NCI-H2081 (cell line): ENCODE measurements at regions not wholly inside any gene's neighbourhood (a gene's known extent, or its start where the extent isn't known, plus 50 kb on each side); places are given as distances from the start of the nearest gene placed in this dataset.
A peak's percentile ranks its signal among the peaks of the same experiment; 100 is the strongest.

Experiments used
- DNase-seq, 2 experiments: peaks; one replicate each; lab custom pipeline; 2025; lab: John Stamatoyannopoulos, UW

- DNase-seq: no peak
Observed at GRCh38 chr3:27591312-27592210, 107.4 kb upstream of the SLC4A7 start.

GRCh38 chr3:27590437-27591298, 106.5 kb upstream of the SLC4A7 start:
- no peak for DNase-seq

GRCh38 chr3:27589795-27590194, 105.6 kb upstream of the SLC4A7 start:
- DNase-seq: no peak

GRCh38 chr3:27585429-27585828, 101.2 kb upstream of the SLC4A7 start:
- DNase-seq: no peak

- no peak for DNase-seq
Observed at GRCh38 chr3:27584874-27585273, 100.7 kb upstream of the SLC4A7 start.

GRCh38 chr3:27581852-27582251, 97.7 kb upstream of the SLC4A7 start:
- DNase-seq: no peak

- no peak for DNase-seq
Observed at GRCh38 chr3:27578032-27578431, 93.8 kb upstream of the SLC4A7 start.

GRCh38 chr3:27577504-27577903, 93.3 kb upstream of the SLC4A7 start:
- DNase-seq: no peak

GRCh38 chr3:27576171-27576570, 92.0 kb upstream of the SLC4A7 start:
- DNase-seq: no peak

GRCh38 chr3:27575499-27575898, 91.3 kb upstream of the SLC4A7 start:
- no peak for DNase-seq

- no peak for DNase-seq
Observed at GRCh38 chr3:27574438-27574795, 90.2 kb upstream of the SLC4A7 start.

GRCh38 chr3:27573780-27574437, 89.7 kb upstream of the SLC4A7 start:
- DNase-seq: no peak

- DNase-seq: no peak
Observed at GRCh38 chr3:27573138-27573537, 89.0 kb upstream of the SLC4A7 start.

- DNase-seq: no peak
Observed at GRCh38 chr3:27571345-27571744, 87.2 kb upstream of the SLC4A7 start.

GRCh38 chr3:27570421-27571106, 86.4 kb upstream of the SLC4A7 start:
- no peak for DNase-seq

GRCh38 chr3:27568393-27568792, 84.2 kb upstream of the SLC4A7 start:
- peak; percentile 55 to 73 for DNase-seq

- DNase-seq: no peak
Observed at GRCh38 chr3:27567251-27567650, 83.1 kb upstream of the SLC4A7 start.

- no peak for DNase-seq
Observed at GRCh38 chr3:27565201-27565852, 81.1 kb upstream of the SLC4A7 start.

GRCh38 chr3:27561576-27561975, 77.4 kb upstream of the SLC4A7 start:
- DNase-seq: no peak

GRCh38 chr3:27560484-27561056, 76.4 kb upstream of the SLC4A7 start:
- no peak for DNase-seq

GRCh38 chr3:27559835-27560234, 75.7 kb upstream of the SLC4A7 start:
- DNase-seq: no peak
